IMR-90 (cell line): ENCODE measurements at regions not wholly inside any gene's neighbourhood (a gene's known extent, or its start where the extent isn't known, plus 50 kb on each side); places are given as distances from the start of the nearest gene placed in this dataset.

Experiments used
- ATAC-seq: fragments of 200-7000 bp; cut with Tn5 transposase; 2 replicates; pipeline ENCODE4 v1.9.1; 2020; ENCODE audit warnings: low read depth, mild to moderate bottlenecking, moderate library complexity
- BruUV-seq: library from RNA; stranded (reverse); fragments of 400-500 nt; replicated peaks from 2 replicates; lab custom pipeline; 2021; lab: Mats Ljungman, UMichigan
- CTCF ChIA-PET: fragments of 300-600 bp; formaldehyde crosslinking; extraction: SDS; loops from one replicate; lab custom pipeline; 2021; ENCODE audit warnings: antibody characterized with exemption; lab: Yijun Ruan, JAX
- POLR2A ChIA-PET: fragments of 300-600 bp; sonication (Branson Sonifier 250); formaldehyde crosslinking; loops from one replicate; lab custom pipeline; 2022; ENCODE audit warnings: antibody characterized with exemption; ENCODE audit not compliant: unreplicated experiment; lab: Charles Lee
- DNase-seq: peaks from one replicate; pipeline ENCODE4 v3.0.0; 2013
- H2AFZ ChIP-seq: replicated peaks from 2 replicates; pipeline ENCODE3; 2013; ENCODE audit warnings: low read length, mild to moderate bottlenecking; ENCODE audit not compliant: poor library complexity
- H2AK5ac ChIP-seq: 2 replicates; pipeline ENCODE4 v1.6.1; 2013; ENCODE audit warnings: low read depth, low read length, inconsistent platforms
- H2AK9ac ChIP-seq: replicated peaks from 2 replicates; pipeline ENCODE3; 2013; ENCODE audit warnings: mild to moderate bottlenecking, low read depth, low read length, moderate library complexity; ENCODE audit not compliant: poor library complexity
- H2BK120ac ChIP-seq: 2 replicates; pipeline ENCODE4 v1.6.1; 2013; ENCODE audit warnings: low read depth, low read length, inconsistent platforms
- H2BK15ac ChIP-seq: 3 replicates; pipeline ENCODE4 v1.6.1; 2013; ENCODE audit warnings: low read depth, low read length, inconsistent platforms
- H2BK20ac ChIP-seq: 2 replicates; pipeline ENCODE4 v1.6.1; 2013; ENCODE audit warnings: low read depth, mild to moderate bottlenecking, inconsistent platforms, low read length, moderate library complexity
- H2BK5ac ChIP-seq: 2 replicates; pipeline ENCODE4 v1.6.1; 2013; ENCODE audit warnings: mild to moderate bottlenecking, low read depth, low read length, inconsistent platforms; ENCODE audit not compliant: poor library complexity, severe bottlenecking
- H3K14ac ChIP-seq: replicated peaks from 2 replicates; pipeline ENCODE4 v1.6.1; 2013; ENCODE audit warnings: low read depth, low read length, inconsistent platforms
- H3K18ac ChIP-seq: 2 replicates; pipeline ENCODE4 v1.6.1; 2013; ENCODE audit warnings: low read depth, low read length, control low read depth
- H3K23ac ChIP-seq: 2 replicates; pipeline ENCODE4 v1.6.1; 2013; ENCODE audit warnings: low read depth, low read length, inconsistent platforms
- H3K27ac ChIP-seq: 2 replicates; pipeline ENCODE4 v1.5.1; 2013; ENCODE audit warnings: mild to moderate bottlenecking, control low read depth, low read length; ENCODE audit not compliant: insufficient read depth
- H3K27me3 ChIP-seq: 2 replicates; pipeline ENCODE4 v1.6.1; 2013; ENCODE audit warnings: low read length; ENCODE audit not compliant: control insufficient read depth, insufficient read depth
- H3K36me3 ChIP-seq: 2 replicates; pipeline ENCODE4 v1.6.1; 2013; ENCODE audit warnings: low read length, mixed read lengths; ENCODE audit not compliant: control insufficient read depth, insufficient read depth
- H3K4ac ChIP-seq: 2 replicates; pipeline ENCODE4 v1.6.1; 2013; ENCODE audit warnings: low read depth, low read length, inconsistent platforms
- H3K4me1 ChIP-seq: 2 replicates; pipeline ENCODE4 v1.6.1; 2013; ENCODE audit warnings: low read length, mixed read lengths; ENCODE audit not compliant: control insufficient read depth, insufficient read depth
- H3K4me2 ChIP-seq: 2 replicates; pipeline ENCODE4 v1.6.1; 2013; ENCODE audit warnings: low read depth, mild to moderate bottlenecking, control low read depth, low read length, moderate library complexity
- H3K4me3 ChIP-seq: 2 replicates; pipeline ENCODE4 v1.5.1; 2013; ENCODE audit warnings: low read depth, mild to moderate bottlenecking, control low read depth, low read length, moderate library complexity; ENCODE audit not compliant: insufficient read depth
- H3K56ac ChIP-seq: 2 replicates; pipeline ENCODE4 v1.6.1; 2013; ENCODE audit warnings: low read length, inconsistent platforms; ENCODE audit not compliant: insufficient read depth; ENCODE audit errors: extremely low read depth
- H3K79me1 ChIP-seq, 2 experiments: 2 replicates each; pipeline ENCODE4 v1.6.1; 2013; ENCODE audit warnings: low read length in 2 of 2, inconsistent platforms in 1 of 2, low read depth in 1 of 2
- H3K9ac ChIP-seq: 2 replicates; pipeline ENCODE4 v1.6.1; 2013; ENCODE audit warnings: low read depth, low read length, control low read depth
- H3K9me1 ChIP-seq: 2 replicates; pipeline ENCODE4 v1.6.1; 2013; ENCODE audit warnings: low read length, inconsistent platforms; ENCODE audit not compliant: insufficient read depth
- H3K9me3 ChIP-seq: 2 replicates; pipeline ENCODE4 v1.6.1; 2013; ENCODE audit warnings: low read length; ENCODE audit not compliant: control insufficient read depth, insufficient read depth
- H4K20me1 ChIP-seq: 2 replicates; pipeline ENCODE4 v1.6.1; 2013; ENCODE audit warnings: low read length, inconsistent platforms; ENCODE audit not compliant: insufficient read depth
- H4K5ac ChIP-seq: 2 replicates; pipeline ENCODE4 v1.6.1; 2013; ENCODE audit warnings: mild to moderate bottlenecking, low read depth, low read length, control low read depth
- H4K8ac ChIP-seq, 2 experiments: 2 replicates each; pipeline ENCODE4 v1.6.1; 2013; ENCODE audit warnings: low read depth in 2 of 2, low read length in 2 of 2, control low read depth in 1 of 2, inconsistent platforms in 1 of 2
- H4K91ac ChIP-seq: 2 replicates; pipeline ENCODE4 v1.6.1; 2013; ENCODE audit warnings: low read depth, low read length, inconsistent platforms; ENCODE audit not compliant: insufficient read depth
- SMC3 ChIP-seq: fragments of 150-350 bp; IDR thresholded peaks from 2 replicates; pipeline ENCODE4 v1.6.1; 2016; ENCODE audit warnings: low read depth, mild to moderate bottlenecking, antibody characterized with exemption, low read length, moderate library complexity
- WGBS, 2 experiments: methylation state at CpG; one replicate each; pipeline versions ENCODE4 v1.1.5 to v1.1.7; 2013; ENCODE audit warnings: missing lambda C conversion rate in 2 of 2; ENCODE audit not compliant: insufficient read length in 1 of 2; ENCODE audit errors: extremely low coverage in 2 of 2; 5-methylcytosine and 5-hydroxymethylcytosine counted together
- dilution Hi-C: fragments of 300-500 bp; cut with HindIII; formaldehyde crosslinking; loops from one replicate; pipeline ENCODE4 v1.14.3; 2018; ENCODE audit warnings: low sequenced_read_pairs; ENCODE audit not compliant: unreplicated experiment
- in situ Hi-C: fragments of 300-500 bp; cut with MboI; formaldehyde crosslinking; loops from 3 replicates; pipeline ENCODE4 v1.14.3; 2019; ENCODE audit warnings: low sequenced_read_pairs, inconsistent platforms, mixed read lengths
- intact Hi-C: fragments of 100-400 bp; cut with micrococcal nuclease; formaldehyde crosslinking; loops from 2 replicates; pipeline ENCODE4 v1.10.0; 2022

GRCh38 chr4:165718660-165719059 is 154.4 kb upstream of the TLL1 start:
- ATAC-seq (no peak), DNase-seq (no peak)
- H4K20me1 ChIP-seq: no peaks in the 10 kb centered on the region
- dilution Hi-C loops: no loop called here
- no peak overlapping the region for H3K18ac ChIP-seq
- no peaks in the 10 kb centered on the region for H3K27me3 ChIP-seq
- no peak overlapping the region for H2BK15ac ChIP-seq
- H2BK5ac ChIP-seq: no peak overlapping the region
- BruUV-seq: no TSS peak
- H3K56ac ChIP-seq: no peak overlapping the region
- no peak overlapping the region for H3K4me2 ChIP-seq
- no peak overlapping the region for H3K14ac ChIP-seq
- no peak overlapping the region for H4K5ac ChIP-seq
- no peak overlapping the region for H2BK20ac ChIP-seq
- intact Hi-C loops: no loop called here
- H4K8ac ChIP-seq: no peak overlapping the region
- in situ Hi-C loops: no loop called here
- no peak overlapping the region for H3K4ac ChIP-seq
- H2AK9ac ChIP-seq: no peak overlapping the region
- ChIA-PET POLR2A (no interaction called here), CTCF (no interaction called here)
- H3K23ac ChIP-seq: no peak overlapping the region
- WGBS, 2 experiments: no CpG with 5 or more reads among the region's 8 CpGs
- no peak overlapping the region for H3K27ac ChIP-seq
- no peaks in the 10 kb centered on the region for H3K9me1 ChIP-seq
- no peak overlapping the region for H2BK120ac ChIP-seq
- H3K79me1 ChIP-seq: no peaks in the 10 kb centered on the region
- no peak overlapping the region for H3K9ac ChIP-seq
- H2AFZ ChIP-seq: no peak overlapping the region
- peaks cover 8% of the 10 kb centered on the region for H3K9me3 ChIP-seq
- H3K36me3 ChIP-seq: no peaks in the 10 kb centered on the region
- H3K4me3 ChIP-seq: no peak overlapping the region
- H2AK5ac ChIP-seq: no peak overlapping the region
- no peaks in the 10 kb centered on the region for H3K4me1 ChIP-seq
- no peak for TF ChIP-seq SMC3
- no peak overlapping the region for H4K91ac ChIP-seq
